COR-L47 (cell line): ENCODE measurements at regions not wholly inside any gene's neighbourhood (a gene's known extent, or its start where the extent isn't known, plus 50 kb on each side); places are given as distances from the start of the nearest gene placed in this dataset.
"Not testable (repeated sequence)": the region's sequence is repeated elsewhere in the genome, so short reads cannot be mapped to it uniquely, and the experiment has no call there.

ENCODE experiments used
- DNase-seq: peaks from one replicate; lab custom pipeline; 2025; lab: John Stamatoyannopoulos, UW

GRCh38 chr18:22504251-22505030, 86.7 kb upstream of the CTAGE1 start:
- DNase-seq, result no peak

GRCh38 chr18:22505141-22505591, 87.5 kb upstream of the CTAGE1 start:
- DNase-seq, result no peak

- no peak for DNase-seq
Observed at GRCh38 chr18:22507055-22507454, 89.3 kb upstream of the CTAGE1 start.

GRCh38 chr18:22509423-22509822, 91.7 kb upstream of the CTAGE1 start:
- DNase-seq, result no peak

- DNase-seq, result no peak
Observed at GRCh38 chr18:22510697-22511096, 93.0 kb upstream of the CTAGE1 start.

- DNase-seq, result no peak
Observed at GRCh38 chr18:22513721-22514481, 96.2 kb upstream of the CTAGE1 start.

GRCh38 chr18:22514655-22515054, 96.9 kb upstream of the CTAGE1 start:
- no peak for DNase-seq

GRCh38 chr18:22515250-22515649, 97.5 kb upstream of the CTAGE1 start:
- DNase-seq, result no peak

- DNase-seq, result no peak
Observed at GRCh38 chr18:22517356-22517755, 99.6 kb upstream of the CTAGE1 start.

- DNase-seq, result no peak
Observed at GRCh38 chr18:22521026-22521707, 103.5 kb upstream of the CTAGE1 start.

- DNase-seq, result no peak
Observed at GRCh38 chr18:22523481-22523880, 105.8 kb upstream of the CTAGE1 start.

GRCh38 chr18:22524783-22525182, 107.1 kb upstream of the CTAGE1 start:
- DNase-seq, result no peak

GRCh38 chr18:22525313-22525712, 107.6 kb upstream of the CTAGE1 start:
- no peak for DNase-seq

- no peak for DNase-seq
Observed at GRCh38 chr18:22525883-22526282, 108.2 kb upstream of the CTAGE1 start.

- DNase-seq, result no peak
Observed at GRCh38 chr18:22528291-22528690, 110.6 kb upstream of the CTAGE1 start.

GRCh38 chr18:22534706-22535105, 117.0 kb upstream of the CTAGE1 start:
- DNase-seq, result not testable (repeated sequence)

GRCh38 chr18:22536558-22536957, 118.8 kb upstream of the CTAGE1 start:
- no peak for DNase-seq

- DNase-seq, result no peak
Observed at GRCh38 chr18:22538426-22538825, 120.7 kb upstream of the CTAGE1 start.

- DNase-seq, result no peak
Observed at GRCh38 chr18:22539051-22539765, 121.5 kb upstream of the CTAGE1 start.

- DNase-seq, result no peak
Observed at GRCh38 chr18:22541232-22541631, 123.5 kb upstream of the CTAGE1 start.

GRCh38 chr18:22542406-22542835, 124.7 kb upstream of the CTAGE1 start:
- DNase-seq, result no peak

- no peak for DNase-seq
Observed at GRCh38 chr18:22543769-22544168, 126.1 kb upstream of the CTAGE1 start.
